Dedifferentiated amniotic fluid mesenchymal stem cell (primary cell): ENCODE measurements at regions not wholly inside any gene's neighbourhood (a gene's known extent, or its start where the extent isn't known, plus 50 kb on each side); places are given as distances from the start of the nearest gene placed in this dataset.
A peak's percentile ranks its signal among the peaks of the same experiment; 100 is the strongest.
"Not testable (repeated sequence)": the region's sequence is repeated elsewhere in the genome, so short reads cannot be mapped to it uniquely, and the experiment has no call there.

ENCODE experiments used
- DNase-seq: peaks from one replicate; pipeline ENCODE4 v3.0.0-alpha.2; 2016; ENCODE audit errors: extremely low spot score

DNA sequence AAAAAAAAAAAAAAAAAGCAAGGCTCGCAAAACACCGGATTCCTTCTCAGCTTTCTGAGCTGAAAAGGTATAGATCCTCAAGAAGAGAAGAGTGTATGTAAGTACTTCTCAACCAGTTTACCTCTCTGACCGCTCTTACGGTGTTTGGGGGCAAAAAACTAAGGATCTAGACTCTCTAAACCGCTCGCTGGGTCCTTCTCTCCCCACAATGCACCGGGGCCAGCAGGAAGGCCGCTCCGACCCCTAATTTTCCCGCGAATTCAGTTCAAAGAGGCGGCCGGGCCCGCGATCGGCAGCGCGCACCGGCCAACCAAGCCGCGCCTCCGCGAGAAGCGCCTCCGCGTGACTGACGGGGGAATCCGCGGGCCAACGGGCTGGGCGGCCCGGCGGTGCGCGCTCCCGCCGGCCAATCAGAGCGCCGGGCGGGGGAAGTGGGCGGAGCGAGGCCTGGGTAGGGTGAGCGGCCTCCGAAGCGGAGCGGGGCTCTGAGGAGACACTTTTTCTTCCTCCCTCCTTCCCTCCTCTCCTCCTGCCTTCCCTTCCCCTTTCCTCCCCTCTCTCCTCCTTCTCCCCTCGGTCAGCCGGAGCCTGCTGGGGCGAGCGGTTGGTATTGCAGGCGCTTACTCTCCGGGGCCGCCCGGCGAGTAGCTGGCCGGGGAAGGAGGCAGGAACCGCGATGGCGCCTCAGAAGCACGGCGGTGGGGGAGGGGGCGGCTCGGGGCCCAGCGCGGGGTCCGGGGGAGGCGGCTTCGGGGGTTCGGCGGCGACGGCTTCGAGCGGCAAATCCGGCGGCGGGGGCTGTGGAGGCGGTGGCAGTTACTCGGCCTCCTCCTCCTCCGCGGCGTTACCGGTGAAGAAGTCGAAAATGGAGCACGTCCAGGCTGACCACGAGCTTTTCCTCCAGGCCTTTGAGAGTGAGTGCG lies 93.0 kb downstream of the CRLF3 start:
- DNase-seq = peak; percentile 56

- DNase-seq = not testable (repeated sequence)
These were observed 93.7 kb downstream of the CRLF3 start for GRCh38 chr17:30730837-30731209.

DNA sequence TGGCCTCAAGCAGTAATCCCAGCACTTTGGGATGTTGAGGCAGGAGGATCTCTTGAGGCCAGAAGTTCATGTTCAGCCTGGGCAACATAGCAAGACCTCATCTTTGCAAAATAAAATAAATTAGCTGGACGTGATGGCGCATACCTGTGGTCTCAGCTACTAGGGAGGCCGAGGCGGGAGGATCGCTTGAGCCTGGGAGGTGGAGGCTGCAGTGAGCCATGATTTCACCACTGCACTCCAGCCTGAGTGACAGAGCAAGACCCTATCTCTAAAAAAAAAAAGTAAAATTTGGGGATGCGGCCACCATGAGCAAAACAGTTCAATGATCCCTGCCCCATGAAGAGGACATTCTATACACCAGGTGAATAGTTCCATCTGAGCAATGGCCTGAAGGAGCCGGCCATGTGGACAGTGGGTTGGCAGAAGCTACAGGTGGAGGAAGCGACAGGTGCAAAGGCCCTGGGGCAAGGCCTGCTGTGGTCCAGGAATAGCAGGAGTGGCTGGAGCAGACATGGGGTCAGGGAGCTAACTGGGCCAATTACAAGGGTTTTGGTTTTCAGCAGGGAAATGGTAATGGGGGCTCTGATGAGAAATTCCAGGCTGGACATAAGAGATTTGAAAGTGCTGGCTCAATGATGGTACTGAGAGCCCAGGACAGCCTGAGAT lies 94.2 kb downstream of the CRLF3 start:
- DNase-seq = not testable (repeated sequence)

DNA sequence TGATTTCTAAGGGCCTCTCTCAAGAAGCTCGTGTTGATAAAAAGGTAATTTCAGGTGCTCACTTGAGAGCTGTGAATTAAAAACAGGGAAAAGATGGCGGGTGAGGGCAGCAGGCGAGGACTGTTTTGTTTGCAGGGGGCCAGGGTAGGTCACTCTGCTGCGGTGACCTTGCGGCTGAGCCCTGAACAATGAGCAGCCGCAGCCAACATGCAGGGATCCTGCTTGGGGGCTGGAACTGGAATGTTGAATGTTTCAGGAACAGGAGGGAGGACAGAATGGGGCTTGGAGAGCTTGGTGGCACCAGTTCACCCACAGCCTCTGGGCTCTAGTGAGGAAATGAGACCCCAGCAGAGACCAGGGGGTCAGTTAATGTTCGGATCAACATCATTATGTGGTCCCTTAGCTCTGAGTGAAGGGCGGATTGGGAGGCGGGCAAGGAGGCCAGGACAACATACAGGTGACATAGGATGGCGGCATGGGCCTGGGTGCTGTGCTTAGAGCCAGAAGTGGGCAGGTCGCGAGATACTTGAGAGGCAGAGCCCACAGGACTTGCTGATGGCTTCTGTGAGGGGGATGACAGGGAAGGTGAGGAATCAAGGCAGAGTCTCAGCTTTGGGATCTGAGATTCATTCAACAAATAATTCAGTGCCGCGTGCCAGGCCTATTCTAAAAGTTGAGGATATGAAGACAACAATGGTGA lies 94.9 kb downstream of the CRLF3 start:
- not testable (repeated sequence) for DNase-seq

- not testable (repeated sequence) for DNase-seq
These were observed 97.0 kb downstream of the CRLF3 start for GRCh38 chr17:30727517-30727916.

DNA sequence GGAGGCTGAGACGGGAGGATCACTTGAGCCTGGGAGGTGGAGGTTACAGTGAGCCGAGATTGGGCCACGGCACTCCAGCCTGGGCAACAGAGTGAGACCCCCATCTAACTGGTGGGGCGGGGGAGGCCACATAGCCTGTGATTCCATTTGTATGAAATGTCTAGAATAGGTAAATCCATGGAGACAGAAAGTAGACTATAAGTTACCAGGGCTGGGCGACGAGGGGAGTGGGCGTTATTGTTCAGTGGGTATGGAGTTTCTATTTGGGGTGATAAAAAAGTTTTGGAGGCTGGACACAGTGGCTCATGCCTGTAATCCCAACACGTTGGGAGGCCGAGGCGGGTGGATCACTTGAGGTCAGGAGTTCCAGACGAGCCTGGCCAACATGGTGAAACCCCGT lies 97.8 kb downstream of the CRLF3 start:
- not testable (repeated sequence) for DNase-seq

GRCh38 chr17:30726310-30726709 lies 98.2 kb downstream of the CRLF3 start:
- DNase-seq = not testable (repeated sequence)

DNA sequence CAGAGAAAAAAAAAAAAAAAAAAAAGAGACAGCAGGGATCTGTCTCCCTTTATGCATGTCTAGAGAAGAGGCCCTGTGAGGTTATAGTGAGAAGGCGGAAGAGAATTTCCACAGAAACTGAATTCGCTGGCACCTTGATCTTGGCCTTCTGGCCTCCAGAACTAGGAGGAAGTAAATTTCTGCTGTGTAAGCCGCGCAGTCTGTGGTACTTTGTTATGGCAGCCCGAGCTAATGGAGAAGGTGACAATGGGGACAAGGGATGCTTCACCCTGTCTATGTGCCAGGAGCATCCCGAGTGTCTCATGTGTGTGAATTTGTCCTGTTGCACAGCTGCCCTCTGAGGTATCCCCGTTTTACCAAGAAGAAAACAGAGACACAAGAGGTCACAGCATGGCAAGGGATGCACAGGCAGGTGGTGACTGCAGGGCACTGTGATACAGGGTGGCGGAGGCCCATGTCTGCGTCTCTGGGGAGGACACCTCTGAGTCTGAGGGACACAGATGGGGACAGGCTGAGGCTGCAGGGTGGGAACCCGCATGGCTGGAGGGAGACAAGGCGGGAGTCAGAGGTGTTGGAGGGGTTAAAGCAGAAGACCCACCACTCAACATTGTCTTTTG lies 100.3 kb downstream of the CRLF3 start:
- not testable (repeated sequence) for DNase-seq

- DNase-seq = not testable (repeated sequence)
These were observed 102.2 kb downstream of the CRLF3 start for GRCh38 chr17:30722114-30722780.

GRCh38 chr17:30720971-30721370 lies 103.5 kb downstream of the CRLF3 start:
- DNase-seq = not testable (repeated sequence)

DNA sequence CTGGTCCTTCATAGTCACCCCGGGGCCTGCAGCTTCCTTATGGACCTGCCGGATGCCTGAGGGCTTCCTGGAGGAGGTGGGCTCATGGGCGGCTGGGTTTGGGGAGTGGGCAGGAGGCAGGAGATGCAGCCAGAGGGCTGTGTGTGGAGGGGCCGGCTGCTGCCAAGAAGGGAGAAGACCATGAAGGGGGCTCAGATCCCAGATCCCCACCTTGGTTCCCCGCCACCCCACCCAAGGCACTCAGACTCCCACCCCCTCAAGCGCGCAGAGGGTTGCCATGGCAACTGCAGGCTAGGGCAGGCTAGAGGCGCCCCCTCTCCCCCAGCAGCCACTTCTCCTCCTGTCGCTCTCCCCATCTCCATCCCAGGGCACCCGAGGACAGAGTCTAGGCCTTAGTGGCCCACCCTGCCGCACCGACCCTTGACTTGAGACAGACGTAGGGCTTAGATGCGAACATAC lies 104.5 kb downstream of the CRLF3 start:
- DNase-seq = no peak

GRCh38 chr17:30719131-30719973 lies 105.1 kb downstream of the CRLF3 start:
- DNase-seq = peak; percentile 42

DNA sequence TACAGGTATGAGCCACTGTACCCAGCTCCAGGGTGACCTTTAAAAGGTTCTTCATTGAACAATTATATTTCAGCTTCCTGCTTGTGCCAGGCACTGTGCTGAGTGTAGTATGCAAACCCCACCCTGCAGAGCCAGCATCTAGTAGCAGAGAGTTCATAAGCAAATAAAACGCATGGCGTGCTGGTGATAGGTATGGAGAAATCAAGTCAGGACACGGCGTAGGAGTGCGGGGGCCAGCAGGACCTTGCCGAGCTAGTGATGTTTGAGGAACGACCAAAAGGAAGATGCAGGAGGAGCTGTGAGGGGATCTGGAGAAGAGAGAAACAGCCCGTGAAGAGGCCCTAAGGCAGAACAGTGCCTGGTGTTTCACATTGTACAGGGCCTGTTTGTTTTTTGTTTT lies 105.8 kb downstream of the CRLF3 start:
- DNase-seq = not testable (repeated sequence)

DNA sequence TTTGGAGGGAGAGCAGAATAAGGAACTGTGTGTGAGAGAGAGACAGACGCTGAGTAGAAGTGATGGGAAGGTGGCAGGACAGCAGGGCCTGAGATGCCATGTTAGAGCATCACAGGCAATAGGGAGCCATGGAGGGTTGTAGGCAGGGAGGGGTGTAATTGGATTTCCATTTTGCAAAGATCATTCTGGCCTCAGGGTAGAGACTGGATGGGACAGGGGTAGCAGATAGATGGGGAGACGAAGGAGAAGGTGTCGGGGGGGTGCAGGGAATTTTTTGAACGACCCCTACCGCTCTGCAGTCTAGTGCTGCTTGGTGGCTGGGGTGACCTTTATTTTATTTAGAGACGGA lies 106.4 kb downstream of the CRLF3 start:
- not testable (repeated sequence) for DNase-seq

- no peak for DNase-seq
These were observed 107.0 kb downstream of the CRLF3 start for GRCh38 chr17:30717291-30718098.

DNA sequence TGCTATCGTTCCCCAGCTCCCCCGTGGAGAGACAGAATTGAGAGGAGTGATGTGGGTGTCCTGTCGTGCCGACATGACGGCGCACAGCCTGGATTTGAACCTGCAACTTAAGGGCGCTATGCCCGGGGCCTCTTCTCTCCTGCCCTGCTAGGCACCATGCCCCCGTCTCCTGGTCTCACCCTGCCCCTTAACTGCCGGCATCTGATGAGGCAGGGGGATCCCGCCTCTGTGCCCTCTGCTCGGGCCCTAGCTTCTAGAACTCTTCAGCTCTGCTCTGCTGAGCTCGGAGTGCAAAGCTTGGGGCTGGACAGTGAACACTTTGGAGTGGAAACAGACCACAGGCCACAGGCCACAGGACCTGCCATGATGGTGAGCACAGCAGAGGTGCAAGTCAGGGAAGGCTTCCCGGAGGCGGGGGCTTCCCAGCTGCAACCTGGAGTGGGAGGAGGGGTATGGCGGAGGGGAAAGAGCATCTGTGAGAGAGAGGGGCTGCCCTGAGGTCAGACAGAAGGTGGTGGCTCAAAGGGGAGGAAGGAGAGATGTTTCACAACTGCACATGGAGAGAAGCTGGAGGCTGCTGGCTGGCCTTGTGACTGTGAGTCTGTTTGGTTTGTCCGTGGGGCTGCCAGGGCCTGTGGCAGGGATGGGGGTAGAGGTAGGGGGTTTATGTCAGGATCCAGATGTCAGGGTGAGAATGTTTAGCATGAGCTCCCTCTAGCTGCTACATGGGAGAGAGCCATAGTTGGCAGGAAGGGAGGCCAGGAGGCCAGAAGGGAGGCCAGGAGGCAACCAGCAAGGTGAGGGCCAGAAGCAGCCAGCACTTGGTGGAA lies 107.8 kb downstream of the CRLF3 start:
- DNase-seq = no peak

- not testable (repeated sequence) for DNase-seq
These were observed 109.5 kb downstream of the CRLF3 start for GRCh38 chr17:30714825-30715622.

DNA sequence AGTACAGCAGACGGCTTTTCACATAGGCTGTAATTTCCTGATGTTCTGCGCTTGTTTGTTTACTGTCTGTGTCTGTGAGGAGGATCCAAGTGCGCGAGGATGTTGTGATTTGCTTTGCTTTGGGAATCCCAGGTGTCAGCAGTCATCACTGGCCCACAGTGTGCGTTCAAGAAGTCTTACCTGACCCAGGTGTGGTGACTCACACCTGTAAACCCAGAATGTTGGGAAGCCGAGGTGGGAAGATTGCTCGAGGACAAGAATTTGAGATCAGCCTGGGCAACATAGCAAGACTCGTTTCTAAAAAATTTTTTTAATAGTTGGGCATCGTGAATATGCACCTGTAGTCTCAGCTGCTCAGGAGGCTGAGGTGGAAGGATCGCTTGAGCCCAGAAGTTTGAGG lies 110.7 kb downstream of the CRLF3 start:
- DNase-seq = not testable (repeated sequence)
